GM12878 (cell line): ENCODE measurements at regions not wholly inside any gene's neighbourhood (a gene's known extent, or its start where the extent isn't known, plus 50 kb on each side); places are given as distances from the start of the nearest gene placed in this dataset.

Source experiments
- ATAC-seq: fragments of 200-7000 bp; cut with Tn5 transposase; 3 replicates; pipeline ENCODE4 v1.9.1; 2020; ENCODE audit warnings: mild to moderate bottlenecking, moderate library complexity
- BruUV-seq: library from RNA; stranded (reverse); fragments of 400-500 nt; replicated peaks from 2 replicates; lab custom pipeline; 2021; lab: Mats Ljungman, UMichigan
- CTCF ChIA-PET: fragments of 300-600 bp; sonication (Branson Sonifier 250); formaldehyde crosslinking; extraction: SDS; loops from one replicate; lab custom pipeline; 2021; ENCODE audit warnings: inconsistent platforms; lab: Yijun Ruan, JAX
- POLR2A ChIA-PET: fragments of 350-600 bp; formaldehyde crosslinking; extraction: SDS; loops from one replicate; lab custom pipeline; 2021; ENCODE audit warnings: inconsistent platforms; lab: Charles Lee
- RAD21 ChIA-PET: fragments of 300-600 bp; sonication (Branson Sonifier 250); formaldehyde crosslinking; loops from one replicate; lab custom pipeline; 2023; ENCODE audit warnings: antibody characterized with exemption; ENCODE audit not compliant: unreplicated experiment; lab: Charles Lee
- SMC1A ChIA-PET: fragments of 300-600 bp; sonication (Branson Sonifier 250); formaldehyde crosslinking; loops from one replicate; lab custom pipeline; 2023; ENCODE audit not compliant: unreplicated experiment, uncharacterized antibody; lab: Charles Lee
- DNase-seq: peaks from one replicate; pipeline ENCODE4 v3.0.0-alpha.2; 2011; ENCODE audit warnings: low read depth, low spot score
- FAIRE-seq: peaks from 3 replicates; lab custom pipeline; 2011; peaks lifted over from hg19 to GRCh38; lab: Jason Lieb, UNC
- H2AFZ ChIP-seq: 2 replicates; pipeline ENCODE4 v1.6.0; 2011; ENCODE audit warnings: low read depth, low read length, control low read depth; ENCODE audit not compliant: control insufficient read depth
- H3K27ac ChIP-seq: 2 replicates; pipeline ENCODE4 v1.5.1; 2011; ENCODE audit warnings: control low read depth; ENCODE audit not compliant: control insufficient read depth, insufficient read depth
- H3K27me3 ChIP-seq, 2 experiments: replicated peaks in 1 of 2; 2 replicates each; pipeline versions ENCODE4 v1.6.0 to v1.6.1; 2011; ENCODE audit warnings: low read length in 1 of 2; ENCODE audit not compliant: control insufficient read depth in 2 of 2, insufficient read depth in 2 of 2
- H3K36me3 ChIP-seq, 2 experiments: 2 replicates each; pipeline ENCODE4 v1.5.1; 2011; ENCODE audit warnings: low read length in 1 of 2; ENCODE audit not compliant: control insufficient read depth in 2 of 2, insufficient read depth in 2 of 2
- H3K4me1 ChIP-seq: 2 replicates; pipeline ENCODE4 v1.6.1; 2011; ENCODE audit warnings: mild to moderate bottlenecking, low read length, moderate library complexity, mixed read lengths; ENCODE audit not compliant: control insufficient read depth, insufficient read depth
- H3K4me2 ChIP-seq: 2 replicates; pipeline ENCODE4 v1.6.0; 2011; ENCODE audit warnings: control low read depth; ENCODE audit not compliant: control insufficient read depth, insufficient read depth
- H3K4me3 ChIP-seq: fragments of 200-600 bp; sonication (generic); 2 replicates; pipeline ENCODE4 v1.5.1; 2016
- H3K79me2 ChIP-seq: 2 replicates; pipeline ENCODE4 v1.6.0; 2011; ENCODE audit warnings: low read length; ENCODE audit not compliant: control insufficient read depth, insufficient read depth
- H3K9ac ChIP-seq: 2 replicates; pipeline ENCODE4 v1.8.0; 2011; ENCODE audit warnings: low read length, control low read depth, mixed read lengths; ENCODE audit not compliant: control insufficient read depth, insufficient read depth
- H3K9me3 ChIP-seq: replicated peaks from 3 replicates; pipeline ENCODE4 v1.5.1; 2011; ENCODE audit warnings: mild to moderate bottlenecking, low read length; ENCODE audit not compliant: control insufficient read depth, insufficient read depth
- H4K20me1 ChIP-seq: 2 replicates; pipeline ENCODE4 v1.6.0; 2011; ENCODE audit not compliant: control insufficient read depth, insufficient read depth
- FOS ChIP-seq: IDR thresholded peaks from 3 replicates; pipeline ENCODE4 v1.6.1; 2011; ENCODE audit warnings: borderline replicate concordance; ENCODE audit not compliant: insufficient read length; ENCODE audit errors: extremely low read depth
- IKZF2 ChIP-seq, 2 experiments: fragments of 450-650 bp; IDR thresholded peaks; 2 replicates each; pipeline ENCODE4 v1.6.1; 2017; ENCODE audit warnings: mild to moderate bottlenecking in 2 of 2, moderate library complexity in 2 of 2
- NRF1 ChIP-seq: conservative IDR thresholded peaks from 2 replicates; pipeline ENCODE4 v1.6.1; 2011; ENCODE audit warnings: mild to moderate bottlenecking, low read depth, low read length, improper control_type of control experiment
- POLR2A ChIP-seq: IDR thresholded peaks from 2 replicates; pipeline ENCODE4 v1.6.1; 2011; ENCODE audit warnings: low read depth, mild to moderate bottlenecking, low read length
- SMC3 ChIP-seq: IDR thresholded peaks from 2 replicates; pipeline ENCODE4 v1.6.1; 2011; ENCODE audit warnings: low read length, improper control_type of control experiment, borderline replicate concordance
- YBX1 ChIP-seq: fragments of 450-650 bp; IDR thresholded peaks from 2 replicates; pipeline ENCODE4 v1.6.1; 2016; ENCODE audit warnings: antibody characterized with exemption
- WGBS: methylation state at CpG from one replicate; pipeline ENCODE4 v1.1.6; 2016; ENCODE audit warnings: low lambda C conversion rate; ENCODE audit not compliant: insufficient replicate concordance, insufficient coverage; ENCODE audit errors: missing lambda C conversion rate; 5-methylcytosine and 5-hydroxymethylcytosine counted together
- in situ Hi-C: fragments of 300-500 bp; cut with MboI; formaldehyde crosslinking; loops from 9 replicates; pipeline ENCODE4 v1.14.3; 2018; ENCODE audit warnings: mixed read lengths
- intact Hi-C: fragments of 100-400 bp; cut with micrococcal nuclease; formaldehyde crosslinking; loops from one replicate; pipeline ENCODE4 v1.14.2; 2022; ENCODE audit not compliant: unreplicated experiment
- TF ChIP-seq, protein P1 (sequence below): IDR thresholded peaks from 2 replicates; pipeline ENCODE4 v1.6.1; 2012; ENCODE audit warnings: low read length, inconsistent platforms
- TF ChIP-seq, protein P2 (sequence below): fragments of 450-650 bp; IDR thresholded peaks from 2 replicates; pipeline ENCODE4 v1.6.1; 2014; ENCODE audit warnings: mild to moderate bottlenecking
- TF ChIP-seq, protein P3 (sequence below): fragments of 450-650 bp; IDR thresholded peaks from 2 replicates; pipeline ENCODE4 v1.6.1; 2017; ENCODE audit warnings: mild to moderate bottlenecking, moderate library complexity

DNA sequence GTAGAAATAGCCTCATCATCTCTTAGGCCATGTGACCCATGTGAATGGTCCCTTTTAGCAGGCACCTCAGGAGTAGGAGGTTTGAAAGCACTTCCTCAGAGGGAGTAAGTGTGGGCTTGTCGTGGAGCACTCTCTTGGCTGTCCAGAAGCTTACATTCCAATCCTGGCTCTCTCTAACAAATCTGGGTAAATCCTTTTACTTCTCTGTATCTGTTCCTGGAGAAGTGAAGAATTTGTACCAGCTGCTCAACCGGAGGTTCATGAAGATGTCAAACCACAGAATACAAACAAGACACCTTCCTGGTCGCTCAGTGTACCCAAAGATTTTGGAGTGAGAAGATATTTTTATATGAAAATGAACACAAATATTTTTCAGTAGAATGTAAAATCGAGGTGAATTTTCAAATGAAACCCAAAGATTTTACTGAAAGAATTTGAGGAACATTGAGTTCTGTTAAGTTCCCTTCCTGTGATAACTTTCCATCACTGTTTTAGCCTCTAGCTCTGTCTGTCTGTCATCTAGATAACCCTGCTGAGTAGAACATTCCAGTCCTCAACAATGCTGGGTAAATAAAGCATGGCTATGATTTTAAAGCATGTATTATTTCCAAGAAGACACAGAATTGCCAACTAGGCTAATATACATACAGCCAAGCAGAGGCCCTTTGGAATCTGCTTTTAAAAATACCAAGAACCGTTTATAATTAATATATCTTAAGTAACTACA lies 263.9 kb upstream of the RGS6 start:
- ATAC-seq (no peak), DNase-seq (no peak), FAIRE-seq (no peak)
- ChIA-PET POLR2A (no interaction called here), RAD21 (interaction anchor here (1.0 to 1.5 kb wide), 2 partner anchors 9 to 347 kb away, joined by 3 read pairs; no protein-coding TSS in a partner anchor), SMC1A (interaction anchor here (0.9 to 1.4 kb wide), 4 partner anchors 10 to 347 kb away, joined by 3 to 6 read pairs (median 4); no protein-coding TSS in a partner anchor), CTCF (interaction anchor here (0.6 to 1.6 kb wide), 4 partner anchors 15 to 347 kb away, joined by 3 to 4 read pairs (median 4); partner anchors contain the start of gene SIPA1L1)
- in situ Hi-C loops = no loop called here
- H3K27ac ChIP-seq = no peak overlapping the region
- H3K79me2 ChIP-seq = no peaks in the 10 kb centered on the region
- TF ChIP-seq, protein P1, sequence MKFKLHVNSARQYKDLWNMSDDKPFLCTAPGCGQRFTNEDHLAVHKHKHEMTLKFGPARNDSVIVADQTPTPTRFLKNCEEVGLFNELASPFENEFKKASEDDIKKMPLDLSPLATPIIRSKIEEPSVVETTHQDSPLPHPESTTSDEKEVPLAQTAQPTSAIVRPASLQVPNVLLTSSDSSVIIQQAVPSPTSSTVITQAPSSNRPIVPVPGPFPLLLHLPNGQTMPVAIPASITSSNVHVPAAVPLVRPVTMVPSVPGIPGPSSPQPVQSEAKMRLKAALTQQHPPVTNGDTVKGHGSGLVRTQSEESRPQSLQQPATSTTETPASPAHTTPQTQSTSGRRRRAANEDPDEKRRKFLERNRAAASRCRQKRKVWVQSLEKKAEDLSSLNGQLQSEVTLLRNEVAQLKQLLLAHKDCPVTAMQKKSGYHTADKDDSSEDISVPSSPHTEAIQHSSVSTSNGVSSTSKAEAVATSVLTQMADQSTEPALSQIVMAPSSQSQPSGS = no peak
- TF ChIP-seq NRF1 = no peak
- H2AFZ ChIP-seq = no peak overlapping the region
- H4K20me1 ChIP-seq = no peaks in the 10 kb centered on the region; the same call in 1 of the 2 replicates
- no peak overlapping the region for H3K4me2 ChIP-seq
- H3K4me3 ChIP-seq = no peak overlapping the region
- H3K36me3 ChIP-seq = peaks cover 11 to 22% of the 10 kb centered on the region in 2 experiments
- WGBS = 68% methylated on average over 5 of the region's 5 CpGs
- BruUV-seq = no TSS peak
- H3K4me1 ChIP-seq = peaks cover 6% of the 10 kb centered on the region
- H3K9ac ChIP-seq = no peak overlapping the region
- H3K9me3 ChIP-seq = no peaks in the 10 kb centered on the region
- intact Hi-C loops = loop anchor here (10.0 kb wide), 1 partner anchor 344 kb away; the partner anchor contains the start of gene SIPA1L1
- no peaks in the 10 kb centered on the region for H3K27me3 ChIP-seq

DNA sequence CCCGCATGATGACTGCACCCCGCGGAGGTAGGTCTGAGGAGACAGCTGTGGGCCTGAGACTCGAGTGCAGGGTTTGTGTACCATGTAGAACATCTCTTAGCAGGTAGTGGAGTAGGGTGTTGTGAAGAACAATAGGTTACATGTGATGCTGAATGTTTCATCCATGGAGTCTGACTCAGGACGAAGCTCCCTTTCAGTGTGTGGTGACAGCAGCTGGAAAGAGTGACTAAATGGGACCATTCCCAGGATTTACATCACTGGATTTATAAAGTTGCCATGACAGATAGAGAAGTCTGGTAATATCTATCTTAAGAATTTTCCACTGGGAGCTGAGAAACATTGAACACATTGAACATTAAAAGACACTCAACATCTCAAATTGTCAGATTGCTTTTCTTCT lies 259.6 kb upstream of the RGS6 start:
- Histone ChIP-seq H4K20me1 (no peaks in the 10 kb centered on the region; the same call in 1 of the 2 replicates), H2AFZ (no peak overlapping the region), H3K9ac (no peak overlapping the region), H3K27me3 (no peaks in the 10 kb centered on the region), H3K79me2 (no peaks in the 10 kb centered on the region), H3K36me3 (peaks cover 8 to 19% of the 10 kb centered on the region in 2 experiments), H3K4me3 (no peak overlapping the region), H3K9me3 (no peaks in the 10 kb centered on the region; the same call in 2 of the 3 replicates), H3K4me1 (peaks cover 6% of the 10 kb centered on the region), H3K4me2 (no peak overlapping the region), H3K27ac (no peak overlapping the region)
- in situ Hi-C loops (no loop called here), intact Hi-C loops (no loop called here)
- 96% methylated on average over 5 of the region's 5 CpGs for WGBS
- FAIRE-seq (no peak), ATAC-seq (no peak), DNase-seq (no peak)
- CTCF ChIA-PET = no interaction called here
- BruUV-seq = no TSS peak
- POLR2A ChIA-PET = interaction anchor here (1.4 kb wide), 1 partner anchor 19 kb away, joined by 4 read pairs; no protein-coding TSS in a partner anchor
- SMC1A ChIA-PET = interaction anchor here (0.8 to 1.1 kb wide), 3 partner anchors 10 to 348 kb away, joined by 3 read pairs; no protein-coding TSS in a partner anchor
- RAD21 ChIA-PET = no interaction called here
- TF ChIP-seq FOS (no peak), YBX1 (no peak), SMC3 (no peak), POLR2A (no peak), IKZF2 (IDR thresholded peaks at IDR 0.05) (no peak)
- TF ChIP-seq, protein P2, sequence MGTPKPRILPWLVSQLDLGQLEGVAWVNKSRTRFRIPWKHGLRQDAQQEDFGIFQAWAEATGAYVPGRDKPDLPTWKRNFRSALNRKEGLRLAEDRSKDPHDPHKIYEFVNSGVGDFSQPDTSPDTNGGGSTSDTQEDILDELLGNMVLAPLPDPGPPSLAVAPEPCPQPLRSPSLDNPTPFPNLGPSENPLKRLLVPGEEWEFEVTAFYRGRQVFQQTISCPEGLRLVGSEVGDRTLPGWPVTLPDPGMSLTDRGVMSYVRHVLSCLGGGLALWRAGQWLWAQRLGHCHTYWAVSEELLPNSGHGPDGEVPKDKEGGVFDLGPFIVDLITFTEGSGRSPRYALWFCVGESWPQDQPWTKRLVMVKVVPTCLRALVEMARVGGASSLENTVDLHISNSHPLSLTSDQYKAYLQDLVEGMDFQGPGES = no peak
- TF ChIP-seq, protein P3, sequence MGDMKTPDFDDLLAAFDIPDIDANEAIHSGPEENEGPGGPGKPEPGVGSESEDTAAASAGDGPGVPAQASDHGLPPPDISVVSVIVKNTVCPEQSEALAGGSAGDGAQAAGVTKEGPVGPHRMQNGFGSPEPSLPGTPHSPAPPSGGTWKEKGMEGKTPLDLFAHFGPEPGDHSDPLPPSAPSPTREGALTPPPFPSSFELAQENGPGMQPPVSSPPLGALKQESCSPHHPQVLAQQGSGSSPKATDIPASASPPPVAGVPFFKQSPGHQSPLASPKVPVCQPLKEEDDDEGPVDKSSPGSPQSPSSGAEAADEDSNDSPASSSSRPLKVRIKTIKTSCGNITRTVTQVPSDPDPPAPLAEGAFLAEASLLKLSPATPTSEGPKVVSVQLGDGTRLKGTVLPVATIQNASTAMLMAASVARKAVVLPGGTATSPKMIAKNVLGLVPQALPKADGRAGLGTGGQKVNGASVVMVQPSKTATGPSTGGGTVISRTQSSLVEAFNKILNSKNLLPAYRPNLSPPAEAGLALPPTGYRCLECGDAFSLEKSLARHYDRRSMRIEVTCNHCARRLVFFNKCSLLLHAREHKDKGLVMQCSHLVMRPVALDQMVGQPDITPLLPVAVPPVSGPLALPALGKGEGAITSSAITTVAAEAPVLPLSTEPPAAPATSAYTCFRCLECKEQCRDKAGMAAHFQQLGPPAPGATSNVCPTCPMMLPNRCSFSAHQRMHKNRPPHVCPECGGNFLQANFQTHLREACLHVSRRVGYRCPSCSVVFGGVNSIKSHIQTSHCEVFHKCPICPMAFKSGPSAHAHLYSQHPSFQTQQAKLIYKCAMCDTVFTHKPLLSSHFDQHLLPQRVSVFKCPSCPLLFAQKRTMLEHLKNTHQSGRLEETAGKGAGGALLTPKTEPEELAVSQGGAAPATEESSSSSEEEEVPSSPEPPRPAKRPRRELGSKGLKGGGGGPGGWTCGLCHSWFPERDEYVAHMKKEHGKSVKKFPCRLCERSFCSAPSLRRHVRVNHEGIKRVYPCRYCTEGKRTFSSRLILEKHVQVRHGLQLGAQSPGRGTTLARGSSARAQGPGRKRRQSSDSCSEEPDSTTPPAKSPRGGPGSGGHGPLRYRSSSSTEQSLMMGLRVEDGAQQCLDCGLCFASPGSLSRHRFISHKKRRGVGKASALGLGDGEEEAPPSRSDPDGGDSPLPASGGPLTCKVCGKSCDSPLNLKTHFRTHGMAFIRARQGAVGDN = no peak
